ENCODE measurements at regions not wholly inside any gene's neighbourhood (a gene's known extent, or its start where the extent isn't known, plus 50 kb on each side); places are given as distances from the start of the nearest gene placed in this dataset.

GRCh38 chr22:48905206-48905975, 922.3 kb downstream of the BRD1 start:
- DNase-seq, result no peak

- no peak for DNase-seq
Observed at GRCh38 chr22:48902983-48903650, 924.6 kb downstream of the BRD1 start.

- DNase-seq, result no peak
Observed at GRCh38 chr22:48902001-48902869, 925.4 kb downstream of the BRD1 start.

GRCh38 chr22:48901324-48901723, 926.3 kb downstream of the BRD1 start:
- no peak for DNase-seq

- DNase-seq, result no peak
Observed at GRCh38 chr22:48900626-48901025, 927.0 kb downstream of the BRD1 start.

- DNase-seq, result no peak
Observed at GRCh38 chr22:48900327-48900597, 927.4 kb downstream of the BRD1 start.

- DNase-seq, result no peak
Observed at GRCh38 chr22:48899523-48900326, 927.9 kb downstream of the BRD1 start.

- no peak for DNase-seq
Observed at GRCh38 chr22:48898524-48899250, 929.0 kb downstream of the BRD1 start.

- DNase-seq, result no peak
Observed at GRCh38 chr22:48897645-48898370, 929.9 kb downstream of the BRD1 start.

GRCh38 chr22:48896766-48897644, 930.7 kb downstream of the BRD1 start:
- DNase-seq, result no peak

GRCh38 chr22:48895831-48896765, 931.6 kb downstream of the BRD1 start:
- no peak for DNase-seq

- DNase-seq, result no peak
Observed at GRCh38 chr22:48895336-48895735, 932.3 kb downstream of the BRD1 start.

GRCh38 chr22:48894804-48895250, 932.8 kb downstream of the BRD1 start:
- DNase-seq, result no peak

- DNase-seq, result no peak
Observed at GRCh38 chr22:48894064-48894671, 933.5 kb downstream of the BRD1 start.

GRCh38 chr22:48893288-48894063, 934.2 kb downstream of the BRD1 start:
- DNase-seq, result no peak

- no peak for DNase-seq
Observed at GRCh38 chr22:48892578-48893287, 934.9 kb downstream of the BRD1 start.

Measured in inflammatory macrophage treated with lipopolysaccharide for 4 hours (primary cell).